HG02798 (cell line): ENCODE measurements at regions not wholly inside any gene's neighbourhood (a gene's known extent, or its start where the extent isn't known, plus 50 kb on each side); places are given as distances from the start of the nearest gene placed in this dataset.

Source experiments
- ATAC-seq: cut with Tn5 transposase; IDR thresholded peaks from one replicate; pipeline ENCODE4 v1.9.1; 2021; ENCODE audit warnings: mild to moderate bottlenecking; ENCODE audit not compliant: unreplicated experiment, poor library complexity

DNA sequence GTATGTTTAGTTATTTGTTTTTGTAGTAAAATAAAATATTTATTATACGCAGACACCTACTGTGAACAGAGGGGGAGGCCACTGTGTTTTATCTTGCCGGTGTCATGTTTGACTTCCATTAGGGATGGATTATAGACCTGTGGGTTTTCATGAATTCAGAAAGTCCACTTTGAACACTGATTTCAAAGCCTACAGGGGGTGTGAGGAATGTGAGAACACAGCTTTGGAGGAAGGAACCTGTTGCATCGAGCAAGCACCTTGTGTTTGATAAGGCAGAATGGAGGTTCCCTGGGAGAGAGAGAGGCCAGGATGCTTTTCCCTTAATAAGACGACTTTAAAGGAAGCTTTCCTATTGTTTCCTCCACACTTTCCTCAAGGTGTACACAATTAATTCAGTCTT is 665.0 kb upstream of the MGMT start:
- no peak for ATAC-seq

DNA sequence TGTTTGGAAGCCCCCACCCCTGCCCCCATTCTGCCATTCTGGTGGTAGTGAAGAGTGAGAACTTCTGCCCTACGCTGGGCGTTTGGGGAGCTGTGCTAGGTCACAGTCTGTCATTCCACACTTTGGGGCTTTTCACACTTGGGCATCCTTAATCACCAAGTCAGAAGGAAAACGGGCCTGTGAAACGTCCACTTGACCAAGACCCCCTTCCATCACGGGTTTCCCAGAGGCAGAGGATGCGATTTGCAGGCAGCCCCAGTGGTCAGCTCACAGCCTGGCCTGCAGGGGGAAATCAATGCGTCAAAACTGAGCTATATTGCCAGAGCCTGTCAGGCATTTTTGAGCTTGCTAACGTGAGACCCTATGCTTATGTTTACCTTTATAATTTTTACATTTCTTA is 663.3 kb upstream of the MGMT start:
- ATAC-seq: no peak

DNA sequence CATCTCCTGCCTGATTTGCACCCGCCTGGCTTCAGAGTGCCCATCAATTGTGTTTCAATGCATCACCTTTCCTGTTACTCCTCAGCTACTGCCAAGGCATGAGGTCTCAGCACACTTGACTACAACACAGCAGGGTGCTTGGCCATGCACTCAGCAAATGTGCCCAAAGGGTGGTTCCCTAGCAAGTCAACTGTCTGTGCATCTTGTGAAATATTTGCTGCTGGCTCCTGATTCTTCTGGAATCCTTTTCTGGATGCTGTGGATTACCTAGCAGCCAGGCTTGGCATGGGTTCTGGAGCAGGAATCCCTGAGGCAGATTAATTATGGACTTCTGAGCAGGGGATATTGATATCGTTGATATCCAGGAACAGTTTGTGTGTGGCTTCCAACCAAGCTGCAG is 662.6 kb upstream of the MGMT start:
- no peak for ATAC-seq

DNA sequence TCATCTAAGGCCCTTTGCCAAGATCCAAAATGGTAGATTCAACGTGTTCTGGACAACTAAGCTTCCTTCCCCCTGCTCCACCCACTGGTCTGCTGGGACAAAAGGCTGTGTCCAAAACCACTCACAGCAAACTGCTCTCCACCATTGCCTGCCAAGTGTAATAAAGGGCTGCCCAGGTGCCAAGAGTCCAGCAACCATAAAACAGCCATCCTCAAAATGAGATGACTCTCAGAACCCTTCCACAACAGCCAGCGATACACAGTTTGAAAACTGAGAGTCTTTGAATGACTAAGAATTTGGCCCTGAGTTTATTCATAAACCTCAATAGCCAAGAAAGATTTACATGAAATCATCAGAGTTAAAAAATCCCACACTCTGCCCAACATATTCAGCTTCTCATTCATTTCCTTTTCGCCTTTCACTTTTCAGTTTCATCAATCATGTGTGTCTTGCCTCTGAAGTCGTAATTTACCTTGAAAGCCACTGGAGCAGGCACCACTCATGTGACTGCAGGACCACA is 658.1 kb upstream of the MGMT start:
- ATAC-seq: no peak

DNA sequence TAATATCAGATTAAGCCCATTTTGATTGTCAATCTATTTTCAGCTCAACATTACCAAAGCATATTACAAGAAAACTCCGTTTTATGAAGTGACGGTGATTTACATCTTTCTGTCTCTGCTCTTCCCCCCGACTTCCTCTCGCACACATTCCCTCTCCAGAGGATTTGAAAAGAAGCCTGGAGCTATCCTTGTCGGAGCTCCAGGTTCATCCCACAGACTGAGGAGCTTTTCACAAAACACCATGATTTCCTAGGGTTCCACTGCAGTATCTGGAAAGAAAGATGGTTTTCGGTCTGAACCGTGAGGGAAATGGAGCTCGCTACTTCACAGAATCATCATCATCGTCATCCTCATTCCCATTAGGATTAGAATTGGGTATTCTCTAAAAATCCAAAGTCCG is 655.5 kb upstream of the MGMT start:
- no peak for ATAC-seq

DNA sequence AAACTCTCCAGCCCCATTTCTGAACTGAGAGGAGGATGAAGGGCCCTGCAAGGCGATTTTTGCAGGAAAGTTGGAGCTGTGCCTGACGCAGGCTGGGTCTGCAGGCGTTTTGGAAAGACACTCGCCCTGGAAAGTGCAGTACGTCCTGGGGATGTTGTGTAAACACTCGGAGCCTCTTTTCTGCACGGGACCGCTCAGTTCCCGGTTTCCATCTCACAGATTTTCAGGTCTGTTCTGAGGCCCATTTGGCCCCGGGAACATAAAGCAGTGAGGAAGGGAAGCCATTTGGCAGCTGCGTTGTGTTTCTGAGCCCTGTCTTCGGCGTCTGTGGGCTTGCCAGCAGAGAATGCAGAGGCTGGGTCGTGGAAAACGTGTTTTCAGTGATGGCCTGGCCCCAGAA is 655.0 kb upstream of the MGMT start:
- ATAC-seq: no peak

DNA sequence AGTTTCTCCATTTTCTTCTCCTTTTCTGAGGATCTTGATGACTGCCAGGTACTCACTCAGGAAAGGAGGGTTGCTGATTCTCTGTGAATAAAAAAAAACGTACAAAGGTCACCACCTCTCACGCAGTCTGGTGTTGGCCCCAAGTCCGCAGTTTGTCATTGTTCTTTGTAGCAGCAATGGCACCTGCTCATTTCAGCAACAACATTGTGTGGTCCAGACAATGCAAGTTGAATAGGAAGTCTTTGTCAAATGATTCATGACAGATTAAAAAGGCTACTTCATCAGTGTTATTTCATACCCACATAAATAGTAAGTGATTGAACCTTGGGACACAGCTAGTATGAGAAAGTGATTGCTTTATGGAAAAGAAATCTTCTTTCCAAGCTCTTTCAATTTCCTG is 653.5 kb upstream of the MGMT start:
- no peak for ATAC-seq

DNA sequence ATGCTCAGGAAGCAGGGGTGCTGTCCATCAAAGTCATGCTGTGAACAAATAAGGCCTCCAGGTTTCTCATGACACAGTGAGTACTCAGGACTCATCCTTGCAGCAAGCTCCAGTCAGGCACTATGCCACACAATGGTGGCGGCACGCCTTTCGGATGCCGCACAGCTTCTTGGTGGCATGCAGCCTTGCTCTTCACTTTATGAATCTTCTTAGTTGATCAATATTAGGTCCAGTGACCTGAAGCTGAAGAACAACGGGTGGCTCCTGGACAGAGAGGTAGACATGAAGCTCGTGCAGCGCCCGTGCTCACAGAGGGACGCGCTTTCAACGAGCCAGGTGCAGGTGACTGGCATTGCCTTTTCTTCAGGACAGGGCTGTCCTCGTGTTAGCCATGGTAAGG is 653.0 kb upstream of the MGMT start:
- ATAC-seq: no peak

DNA sequence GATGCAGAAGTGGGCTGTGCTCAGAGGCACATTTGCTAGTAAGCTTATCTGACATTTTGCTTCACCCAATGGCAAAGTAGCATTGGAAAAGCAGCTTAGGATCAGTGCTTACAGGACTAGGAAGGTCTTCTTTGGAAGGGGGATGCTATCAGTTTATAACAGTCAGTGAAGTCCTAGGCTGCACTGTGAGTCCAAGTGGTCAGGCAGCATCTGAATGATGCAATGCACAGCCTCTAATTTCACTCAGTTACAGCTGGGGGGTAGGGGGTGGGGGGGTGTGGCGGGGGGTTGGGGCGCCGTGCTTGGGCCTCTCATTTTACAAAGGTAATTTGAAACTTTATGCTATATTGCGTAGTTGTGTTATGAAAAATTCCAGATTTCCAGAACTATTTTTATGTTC is 652.3 kb upstream of the MGMT start:
- no peak for ATAC-seq

DNA sequence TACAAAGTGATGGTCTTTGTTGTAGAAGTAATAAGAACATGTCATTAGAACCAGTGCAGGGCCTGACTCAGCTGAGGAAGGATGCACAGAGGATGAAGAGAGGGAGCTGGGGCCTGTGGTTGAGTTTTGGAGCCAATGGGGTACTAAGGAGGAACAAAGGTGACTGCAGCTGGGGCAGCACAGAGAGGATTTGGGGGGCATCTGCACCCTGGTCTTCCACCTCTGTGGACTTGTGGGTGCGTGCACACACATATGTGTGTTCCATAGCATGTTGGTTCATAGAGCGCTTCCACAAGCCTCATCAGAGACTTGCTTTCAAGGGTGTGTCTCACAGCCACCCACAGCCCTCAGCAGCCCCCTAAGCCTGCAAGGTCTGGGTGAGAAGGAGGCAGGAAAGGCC is 650.3 kb upstream of the MGMT start:
- no peak for ATAC-seq

DNA sequence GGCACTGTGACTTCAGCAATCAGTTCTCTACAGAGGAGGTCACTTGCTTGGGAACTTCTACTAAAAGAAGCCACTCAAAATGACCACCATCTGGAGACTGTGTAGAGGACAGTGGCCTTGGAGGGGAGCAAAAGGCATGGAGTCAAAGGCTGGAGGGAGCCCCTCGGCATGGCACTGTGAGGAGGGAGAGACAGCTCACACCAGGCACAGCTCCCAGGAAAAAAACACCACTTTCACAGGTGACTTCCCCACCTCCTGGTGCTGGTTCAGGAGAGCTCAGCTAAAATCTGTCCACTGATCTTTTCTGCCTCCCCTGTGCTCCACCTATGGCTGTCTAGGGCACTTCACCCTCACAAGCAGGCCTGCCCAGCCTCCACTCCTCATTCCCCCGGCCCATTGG is 649.4 kb upstream of the MGMT start:
- no peak for ATAC-seq

DNA sequence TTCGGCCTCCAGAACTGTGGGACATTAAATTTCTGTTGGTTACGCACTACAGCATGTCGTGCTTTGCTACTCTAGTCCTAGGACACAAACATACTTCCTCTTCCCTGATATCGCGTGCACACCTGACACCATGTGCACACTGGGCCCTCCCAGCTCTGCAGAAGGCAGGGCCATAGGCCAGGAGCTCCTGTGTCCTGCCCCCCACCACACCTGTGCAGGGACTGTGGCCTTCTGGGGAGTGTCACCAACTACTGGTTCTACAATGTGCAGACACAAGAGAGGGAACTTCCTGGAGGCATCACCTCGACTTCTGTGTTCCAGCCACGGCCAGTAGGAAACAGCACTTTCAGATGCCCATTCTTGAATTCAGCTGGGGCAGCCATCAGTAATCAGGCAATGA is 646.4 kb upstream of the MGMT start:
- ATAC-seq: no peak

DNA sequence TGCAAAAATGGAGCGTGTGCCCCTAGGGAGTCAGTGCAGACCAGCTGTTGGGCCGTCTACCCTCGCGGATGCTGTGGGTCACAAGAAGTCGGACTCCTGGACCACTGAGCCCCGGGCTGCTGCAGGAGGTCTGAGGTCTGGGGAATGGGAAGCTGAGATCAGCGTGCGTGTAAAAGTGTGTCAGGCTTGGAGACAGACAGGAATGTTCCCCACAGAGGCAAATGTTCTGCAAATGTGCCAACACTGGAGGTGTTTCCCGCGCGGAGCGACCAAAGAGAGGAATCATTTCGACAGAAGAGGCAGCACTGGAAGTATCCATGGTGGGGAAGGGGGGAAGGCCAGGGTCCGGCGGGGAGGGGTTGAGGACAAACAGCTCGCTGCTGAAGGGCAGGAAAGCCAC is 643.8 kb upstream of the MGMT start:
- ATAC-seq: no peak

DNA sequence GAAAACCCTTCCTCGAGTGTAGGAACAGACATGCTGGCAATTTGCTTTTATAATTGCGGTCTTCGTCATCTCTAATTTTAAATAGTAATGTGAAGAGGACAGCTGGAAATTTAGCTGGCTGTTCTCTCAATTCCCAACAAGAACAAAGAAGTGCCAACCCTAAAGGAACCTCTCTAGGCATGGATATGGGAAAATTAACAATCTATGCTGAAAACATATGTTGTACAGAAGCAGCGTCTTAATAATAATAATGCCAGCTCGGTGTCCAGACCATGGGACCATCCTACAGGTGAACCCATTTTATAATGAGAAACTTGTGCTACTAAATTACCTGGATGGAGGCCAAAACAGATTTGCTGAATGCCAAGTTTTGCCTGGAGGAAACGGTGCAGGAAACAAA is 641.4 kb upstream of the MGMT start:
- no peak for ATAC-seq

DNA sequence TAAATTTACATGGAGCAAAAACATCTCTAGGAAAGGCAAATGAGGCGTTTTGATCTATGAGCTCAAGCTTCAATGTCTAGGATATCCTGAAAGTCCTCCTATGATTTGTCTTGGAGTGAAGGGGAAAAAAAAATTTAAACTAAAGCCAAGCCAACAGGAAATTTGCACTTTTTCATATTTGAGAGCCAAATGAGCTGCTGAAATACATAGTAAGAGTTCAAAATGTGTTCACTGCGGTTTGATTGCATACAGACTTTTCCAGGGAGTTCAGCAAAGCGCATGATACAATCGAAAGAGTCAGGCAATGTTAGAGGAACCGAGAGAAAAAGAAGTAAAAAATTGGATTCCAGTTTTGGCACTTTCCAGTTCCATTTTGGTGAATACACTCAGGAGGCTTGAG is 633.4 kb upstream of the MGMT start:
- no peak for ATAC-seq

DNA sequence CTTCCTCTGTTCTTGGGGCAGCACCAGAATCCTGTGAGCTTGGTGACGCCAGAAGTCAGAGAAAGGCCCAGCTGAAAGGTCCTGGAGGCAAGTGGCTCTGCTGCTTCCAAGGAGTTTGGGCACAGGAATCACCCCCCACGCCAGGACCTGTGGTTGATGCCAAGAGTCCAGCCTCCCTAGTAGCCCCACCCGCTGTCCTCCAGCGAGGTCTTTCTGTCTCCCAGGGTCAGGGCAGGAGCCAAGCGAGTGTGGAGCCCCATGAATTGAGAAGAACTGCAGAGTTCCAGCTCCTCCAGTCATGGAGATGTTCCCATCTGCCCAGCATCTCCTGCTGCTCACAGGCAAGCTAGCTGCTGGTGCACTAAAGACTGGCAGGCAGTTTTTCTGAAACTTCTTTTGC is 631.7 kb upstream of the MGMT start:
- no peak for ATAC-seq

DNA sequence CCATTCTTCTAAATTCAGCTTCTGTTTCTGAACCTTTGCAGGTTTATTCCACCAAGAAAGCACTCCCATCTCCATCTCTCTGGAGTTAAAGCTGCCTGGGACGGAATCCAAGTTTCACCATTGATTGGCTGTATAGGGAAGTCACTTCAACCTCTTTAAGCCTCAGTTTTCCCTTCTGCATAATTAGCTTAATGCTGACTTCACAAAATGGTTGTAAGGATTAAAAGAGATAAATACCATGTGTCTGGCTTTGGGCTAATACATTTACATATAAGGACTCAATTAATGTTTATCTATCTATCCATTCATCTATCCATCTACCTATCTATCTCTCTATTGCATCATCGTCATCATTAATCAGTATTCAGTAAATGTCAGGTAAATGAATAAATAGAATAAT is 629.6 kb upstream of the MGMT start:
- ATAC-seq: no peak

DNA sequence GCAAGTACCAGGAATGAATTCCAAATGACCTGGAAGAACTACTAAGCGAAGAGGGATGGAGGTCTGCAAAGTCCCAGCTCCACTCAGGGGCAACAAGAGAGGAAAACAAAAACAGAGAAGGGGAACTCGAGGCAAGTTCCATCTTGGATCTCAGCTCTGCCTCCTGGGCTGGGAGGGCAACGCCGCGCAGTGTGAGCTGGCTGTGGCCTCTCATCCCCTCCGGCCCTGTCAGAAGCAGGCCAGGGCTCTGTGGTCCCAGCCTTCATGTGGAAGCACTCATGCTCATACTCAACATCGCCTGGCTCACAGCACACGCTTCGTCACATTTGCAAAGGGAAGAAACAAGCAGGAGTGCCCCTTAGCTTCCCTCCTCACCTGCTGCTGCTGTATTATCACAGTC is 627.9 kb upstream of the MGMT start:
- ATAC-seq: no peak

DNA sequence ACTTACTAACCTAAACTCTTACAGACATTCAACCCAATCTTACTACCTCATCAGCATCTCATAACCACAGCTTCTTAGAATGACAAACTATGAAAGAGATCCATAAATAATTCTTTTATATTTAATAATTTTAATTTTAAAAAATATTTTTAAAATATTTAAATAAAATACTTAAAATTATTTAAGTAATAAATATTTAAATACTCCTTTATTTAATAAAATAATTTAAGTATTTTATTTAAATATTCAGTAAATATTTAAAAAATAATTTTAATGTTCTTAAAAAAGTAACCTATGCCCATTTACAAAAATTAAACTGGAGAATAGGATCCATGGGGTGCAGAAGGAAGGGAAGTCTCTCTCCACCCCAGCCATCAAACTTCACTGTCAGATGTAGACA is 627.3 kb upstream of the MGMT start:
- no peak for ATAC-seq

DNA sequence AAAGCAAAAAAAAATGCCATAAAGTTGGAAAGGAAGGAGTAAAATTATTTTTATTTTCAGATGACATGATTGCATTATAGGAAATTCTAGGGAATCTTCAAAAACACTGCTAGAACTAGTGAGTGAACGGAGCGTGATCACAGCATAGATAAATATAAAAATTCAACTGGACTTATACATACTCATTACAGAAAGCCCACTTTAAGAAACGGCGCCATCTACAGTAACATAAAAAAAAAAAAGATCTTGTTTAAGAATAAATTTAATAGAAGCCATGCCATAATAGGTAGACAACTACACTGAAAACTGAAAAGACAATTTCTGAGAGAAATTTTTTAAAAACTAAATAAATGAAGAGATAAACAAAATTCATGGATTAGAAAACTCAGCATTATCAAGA is 623.1 kb upstream of the MGMT start:
- no peak for ATAC-seq

DNA sequence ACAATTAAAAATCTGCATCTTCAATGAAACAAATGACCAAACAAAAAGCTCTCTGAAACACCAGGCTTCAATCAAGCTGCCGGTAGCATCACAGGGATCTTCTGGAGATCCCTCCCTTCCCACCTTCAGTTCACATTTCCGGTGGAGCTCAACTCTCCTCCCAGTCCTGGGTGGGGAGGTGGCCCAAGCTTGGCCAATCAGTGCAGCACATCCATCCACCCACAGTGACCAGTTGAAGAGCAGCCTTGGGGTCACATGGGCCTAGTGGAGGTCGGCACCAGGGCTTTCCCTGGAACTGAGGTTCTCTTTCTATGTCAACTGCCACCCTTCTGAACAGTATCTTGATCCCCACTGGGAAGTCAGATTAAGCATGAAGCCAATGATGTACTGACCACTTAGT is 620.1 kb upstream of the MGMT start:
- ATAC-seq: no peak

DNA sequence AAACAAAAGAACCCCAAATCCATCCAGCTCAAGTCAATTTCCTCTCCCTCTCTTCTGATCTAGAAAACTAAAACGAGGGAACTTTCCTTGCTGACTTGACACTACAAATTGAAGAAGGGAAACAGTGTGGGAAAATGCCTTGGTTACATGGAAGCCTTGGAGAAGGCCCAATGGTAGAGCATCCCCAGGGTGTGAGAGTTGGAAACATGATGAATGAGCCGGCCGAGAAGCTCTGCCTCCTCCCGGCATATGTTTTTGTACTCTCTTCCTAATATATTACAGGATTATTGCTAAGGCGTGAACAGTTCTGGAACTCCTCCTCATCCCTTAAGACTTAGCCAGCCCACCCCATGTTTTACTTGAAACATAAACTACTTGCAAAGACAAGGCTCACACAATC is 618.2 kb upstream of the MGMT start:
- ATAC-seq: no peak

DNA sequence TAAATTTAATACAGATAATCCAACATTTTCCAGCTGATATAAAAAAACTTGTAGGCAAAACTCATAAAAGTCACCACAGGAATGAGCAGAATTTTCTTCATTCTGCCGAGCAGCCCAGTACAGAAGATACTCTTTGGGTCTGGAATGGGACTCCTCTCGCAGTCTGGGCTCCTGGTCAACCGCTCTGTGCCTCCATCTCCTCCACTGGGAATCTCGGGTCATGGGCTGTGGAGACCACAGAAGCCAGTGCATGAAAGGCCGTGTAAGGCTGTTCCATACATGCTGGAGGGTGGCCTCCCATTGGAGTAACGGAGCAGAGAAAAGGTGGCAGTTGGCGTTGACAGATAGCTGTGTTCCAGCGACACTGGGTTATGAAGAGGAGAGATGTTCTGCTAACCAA is 616.4 kb upstream of the MGMT start:
- no peak for ATAC-seq
